ENCODE measurements at regions not wholly inside any gene's neighbourhood (a gene's known extent, or its start where the extent isn't known, plus 50 kb on each side); places are given as distances from the start of the nearest gene placed in this dataset.

DNA sequence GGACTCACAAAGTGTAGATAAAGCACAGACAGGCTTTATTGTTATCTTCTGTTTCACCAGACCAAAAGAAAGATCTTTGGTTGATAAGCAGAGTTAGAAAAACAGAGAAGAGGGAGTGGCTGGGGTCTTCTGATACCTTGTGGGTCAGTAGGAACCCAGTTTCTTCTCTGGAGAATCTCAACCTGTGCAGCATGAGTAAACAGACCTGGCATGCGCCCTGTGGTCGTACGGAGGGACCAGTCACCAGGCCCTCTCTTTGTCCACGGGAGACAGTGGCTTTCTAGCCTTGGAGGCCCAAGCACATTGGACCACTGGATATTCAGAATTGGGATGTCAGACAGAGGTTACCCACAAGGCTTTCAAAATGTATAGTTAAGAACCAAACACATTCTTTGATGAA is 418.9 kb upstream of the FANCL start:
- no peak overlapping the region for H3K4me3 Mint-ChIP-seq
- CTCF ChIA-PET: interaction anchor here (0.6 kb wide), 1 partner anchor 570 kb away, joined by 3 read pairs; no protein-coding TSS in a partner anchor
- no peak overlapping the region for H3K27ac Mint-ChIP-seq
- DNase-seq: no peak
- no peaks in the 10 kb centered on the region for H3K27me3 Mint-ChIP-seq (ENCODE audit: low read depth)
- H3K36me3 Mint-ChIP-seq (ENCODE audit: low read depth): no peaks in the 10 kb centered on the region
- ATAC-seq: no peak
- no peaks in the 10 kb centered on the region for H3K9me3 Mint-ChIP-seq (ENCODE audit: insufficient read depth)
- POLR2A ChIA-PET: no interaction called here
- no peaks in the 10 kb centered on the region for H3K4me1 Mint-ChIP-seq (ENCODE audit: low read depth)

DNA sequence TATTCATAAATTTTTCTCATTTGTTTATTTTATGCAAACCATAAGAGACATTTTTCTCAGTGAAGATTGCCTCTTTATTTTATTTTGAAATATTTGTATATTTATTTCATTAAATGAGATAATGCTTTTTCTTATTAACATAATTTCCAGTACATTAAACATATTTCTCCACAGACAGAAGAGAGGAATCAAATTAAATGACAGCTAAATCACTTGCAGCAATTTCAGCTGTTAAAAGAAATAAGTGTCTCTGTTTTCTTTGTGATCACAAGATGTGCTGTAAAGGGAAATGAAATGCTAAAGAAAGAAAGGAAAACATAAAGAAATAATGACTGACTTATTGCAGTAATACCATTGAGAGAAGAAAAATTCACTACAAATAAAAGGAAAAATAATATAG is 414.0 kb upstream of the FANCL start:
- Mint-ChIP-seq H3K4me3 (no peak overlapping the region), H3K27ac (no peak overlapping the region), H3K9me3 (ENCODE audit: insufficient read depth) (no peaks in the 10 kb centered on the region), H3K4me1 (ENCODE audit: low read depth) (no peaks in the 10 kb centered on the region), H3K27me3 (ENCODE audit: low read depth) (peaks cover 2% of the 10 kb centered on the region), H3K36me3 (ENCODE audit: low read depth) (no peaks in the 10 kb centered on the region)
- CTCF ChIA-PET: no interaction called here
- POLR2A ChIA-PET: no interaction called here
- ATAC-seq (no peak), DNase-seq (no peak)

DNA sequence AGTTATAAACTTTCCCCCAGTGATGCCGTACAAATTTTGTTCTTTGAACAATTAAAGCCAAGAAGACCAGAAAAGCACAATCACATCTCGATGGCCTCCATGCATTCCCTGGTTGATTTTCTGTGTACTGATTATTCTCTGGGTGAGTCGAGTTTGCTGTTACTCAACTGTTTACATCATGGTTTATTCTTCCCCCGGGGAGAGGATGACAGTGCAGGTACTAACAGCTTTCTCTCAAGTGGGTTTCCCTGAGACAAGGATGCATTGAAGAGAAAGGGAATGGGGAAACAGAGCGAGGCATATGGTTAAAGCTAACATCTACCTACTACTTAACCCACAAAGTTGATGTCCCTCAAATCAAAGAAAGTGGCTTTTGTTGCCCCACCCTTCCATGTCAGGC is 410.8 kb upstream of the FANCL start:
- no peak for DNase-seq
- H3K27me3 Mint-ChIP-seq (ENCODE audit: low read depth): peaks cover 2% of the 10 kb centered on the region
- H3K4me3 Mint-ChIP-seq: no peak overlapping the region
- H3K27ac Mint-ChIP-seq: no peak overlapping the region
- CTCF ChIA-PET: no interaction called here
- no peaks in the 10 kb centered on the region for H3K4me1 Mint-ChIP-seq (ENCODE audit: low read depth)
- ATAC-seq: no peak
- H3K36me3 Mint-ChIP-seq (ENCODE audit: low read depth): no peaks in the 10 kb centered on the region
- no peaks in the 10 kb centered on the region for H3K9me3 Mint-ChIP-seq (ENCODE audit: insufficient read depth)
- POLR2A ChIA-PET: no interaction called here

DNA sequence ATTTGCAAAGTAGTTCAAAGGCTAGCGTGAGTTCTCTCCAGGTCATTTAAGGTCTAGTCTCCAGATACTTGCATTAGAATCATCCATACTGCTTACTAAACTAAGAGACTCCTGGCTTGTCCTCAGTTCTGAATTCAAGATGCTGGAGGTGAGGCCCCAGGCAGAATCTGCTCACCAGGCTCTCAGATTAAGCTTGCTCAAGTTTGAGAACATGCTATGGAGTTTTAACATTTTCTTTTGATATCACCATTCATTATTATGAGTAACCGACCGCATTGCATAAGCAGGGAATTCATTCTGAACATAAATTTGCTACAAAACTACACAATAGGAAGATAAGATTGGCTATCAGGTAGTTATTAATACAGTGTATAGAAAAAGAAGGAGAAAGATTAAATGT is 409.7 kb upstream of the FANCL start:
- no peak overlapping the region for H3K27ac Mint-ChIP-seq
- POLR2A ChIA-PET: no interaction called here
- no peak overlapping the region for H3K4me3 Mint-ChIP-seq

GRCh38 chr2:58649756-58650155 is 408.6 kb upstream of the FANCL start:
- no peaks in the 10 kb centered on the region for H3K4me1 Mint-ChIP-seq (ENCODE audit: low read depth)
- H3K27ac Mint-ChIP-seq: no peak overlapping the region
- no peaks in the 10 kb centered on the region for H3K36me3 Mint-ChIP-seq (ENCODE audit: low read depth)
- H3K27me3 Mint-ChIP-seq (ENCODE audit: low read depth): peaks cover 2% of the 10 kb centered on the region
- ChIA-PET CTCF (no interaction called here), POLR2A (no interaction called here)
- no peak overlapping the region for H3K4me3 Mint-ChIP-seq
- no peak for DNase-seq
- no peak for ATAC-seq
- H3K9me3 Mint-ChIP-seq (ENCODE audit: insufficient read depth): no peaks in the 10 kb centered on the region

More for the DNA sequence above, 409.7 kb upstream of the FANCL start:
- H3K27me3 Mint-ChIP-seq (ENCODE audit: low read depth): peaks cover 2% of the 10 kb centered on the region
- no peaks in the 10 kb centered on the region for H3K4me1 Mint-ChIP-seq (ENCODE audit: low read depth)
- no peaks in the 10 kb centered on the region for H3K36me3 Mint-ChIP-seq (ENCODE audit: low read depth)
- no peak for DNase-seq
- CTCF ChIA-PET: no interaction called here
- ATAC-seq: no peak
- no peaks in the 10 kb centered on the region for H3K9me3 Mint-ChIP-seq (ENCODE audit: insufficient read depth)

DNA sequence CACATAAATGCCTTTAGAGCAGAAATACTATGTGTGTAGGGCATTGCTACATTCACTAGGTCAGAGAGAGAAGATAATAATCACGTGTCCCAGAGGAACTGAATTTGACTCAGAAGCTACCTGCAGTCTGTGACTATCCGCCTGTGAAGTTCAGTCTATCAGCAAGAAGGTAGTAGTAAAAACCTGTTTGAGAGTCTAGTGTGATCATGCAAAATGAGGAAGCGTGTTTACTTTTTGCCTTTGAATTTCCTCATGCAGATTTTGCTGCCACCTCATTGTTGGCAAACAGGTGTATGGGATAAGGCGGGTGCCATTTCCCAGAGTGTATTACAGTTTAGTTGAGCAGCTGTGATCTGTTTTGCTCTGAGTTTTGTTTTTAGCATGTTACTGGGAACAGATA is 403.9 kb upstream of the FANCL start:
- H3K4me3 Mint-ChIP-seq: no peak overlapping the region
- DNase-seq: no peak
- CTCF ChIA-PET: no interaction called here

DNA sequence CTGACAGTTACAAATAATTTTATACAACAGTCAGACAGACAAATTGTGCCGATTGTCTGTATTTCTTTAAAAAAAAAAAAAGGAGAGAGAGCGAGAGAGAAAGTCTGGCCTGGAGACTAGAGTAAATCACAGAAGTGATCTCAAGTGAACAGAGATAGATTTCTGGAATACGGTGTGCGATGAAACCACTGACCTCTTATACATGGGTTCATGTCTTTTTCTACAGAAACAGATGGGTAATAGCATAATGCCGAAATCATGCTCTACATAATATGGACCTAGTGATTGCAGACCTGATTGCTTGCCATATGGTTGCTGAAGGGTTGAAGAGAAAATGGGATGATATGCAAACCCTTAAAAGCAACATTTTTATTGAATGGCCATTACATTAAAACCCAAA is 403.3 kb upstream of the FANCL start:
- CTCF ChIA-PET: no interaction called here
- H3K4me1 Mint-ChIP-seq (ENCODE audit: low read depth): no peaks in the 10 kb centered on the region
- no peak overlapping the region for H3K27ac Mint-ChIP-seq

More for the DNA sequence above, 403.9 kb upstream of the FANCL start:
- no peaks in the 10 kb centered on the region for H3K27me3 Mint-ChIP-seq (ENCODE audit: low read depth)
- H3K27ac Mint-ChIP-seq: no peak overlapping the region
- H3K9me3 Mint-ChIP-seq (ENCODE audit: insufficient read depth): no peaks in the 10 kb centered on the region
- no peaks in the 10 kb centered on the region for H3K4me1 Mint-ChIP-seq (ENCODE audit: low read depth)
- H3K36me3 Mint-ChIP-seq (ENCODE audit: low read depth): no peaks in the 10 kb centered on the region
- POLR2A ChIA-PET: no interaction called here
- ATAC-seq: no peak

DNA sequence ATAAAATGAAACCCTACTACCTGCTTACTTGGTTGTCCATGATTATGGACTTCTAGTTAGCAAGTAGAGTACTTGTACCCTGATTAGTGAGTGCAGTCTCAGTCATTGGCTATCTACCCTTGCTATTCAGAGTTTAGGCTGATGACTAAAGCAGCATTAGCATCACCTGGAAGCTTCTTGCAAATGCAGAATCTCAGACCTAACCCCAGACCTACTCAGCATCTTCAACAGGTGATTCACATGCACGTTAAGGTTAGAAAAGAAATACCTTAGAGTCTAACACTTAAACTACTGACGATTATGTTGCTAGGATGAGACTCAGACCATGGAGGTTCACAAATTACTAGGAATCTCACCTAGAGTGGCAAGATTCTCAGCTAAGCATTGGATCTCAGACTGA is 399.9 kb upstream of the FANCL start:
- POLR2A ChIA-PET: no interaction called here
- Mint-ChIP-seq H3K9me3 (ENCODE audit: insufficient read depth) (no peaks in the 10 kb centered on the region), H3K4me3 (no peak overlapping the region), H3K36me3 (ENCODE audit: low read depth) (no peaks in the 10 kb centered on the region), H3K4me1 (ENCODE audit: low read depth) (no peaks in the 10 kb centered on the region), H3K27ac (no peak overlapping the region), H3K27me3 (ENCODE audit: low read depth) (no peaks in the 10 kb centered on the region)
- no peak for ATAC-seq
- CTCF ChIA-PET: no interaction called here
- no peak for DNase-seq

More for the DNA sequence above, 403.3 kb upstream of the FANCL start:
- POLR2A ChIA-PET: no interaction called here
- Mint-ChIP-seq H3K36me3 (ENCODE audit: low read depth) (no peaks in the 10 kb centered on the region), H3K27me3 (ENCODE audit: low read depth) (no peaks in the 10 kb centered on the region), H3K9me3 (ENCODE audit: insufficient read depth) (no peaks in the 10 kb centered on the region), H3K4me3 (no peak overlapping the region)
- ATAC-seq: no peak
- no peak for DNase-seq

GRCh38 chr2:58640042-58640441 is 398.9 kb upstream of the FANCL start:
- Mint-ChIP-seq H3K4me3 (no peak overlapping the region), H3K9me3 (ENCODE audit: insufficient read depth) (no peaks in the 10 kb centered on the region), H3K27ac (no peak overlapping the region), H3K36me3 (ENCODE audit: low read depth) (no peaks in the 10 kb centered on the region), H3K4me1 (ENCODE audit: low read depth) (no peaks in the 10 kb centered on the region), H3K27me3 (ENCODE audit: low read depth) (no peaks in the 10 kb centered on the region)
- CTCF ChIA-PET: no interaction called here
- ATAC-seq: no peak
- DNase-seq: no peak
- POLR2A ChIA-PET: no interaction called here

DNA sequence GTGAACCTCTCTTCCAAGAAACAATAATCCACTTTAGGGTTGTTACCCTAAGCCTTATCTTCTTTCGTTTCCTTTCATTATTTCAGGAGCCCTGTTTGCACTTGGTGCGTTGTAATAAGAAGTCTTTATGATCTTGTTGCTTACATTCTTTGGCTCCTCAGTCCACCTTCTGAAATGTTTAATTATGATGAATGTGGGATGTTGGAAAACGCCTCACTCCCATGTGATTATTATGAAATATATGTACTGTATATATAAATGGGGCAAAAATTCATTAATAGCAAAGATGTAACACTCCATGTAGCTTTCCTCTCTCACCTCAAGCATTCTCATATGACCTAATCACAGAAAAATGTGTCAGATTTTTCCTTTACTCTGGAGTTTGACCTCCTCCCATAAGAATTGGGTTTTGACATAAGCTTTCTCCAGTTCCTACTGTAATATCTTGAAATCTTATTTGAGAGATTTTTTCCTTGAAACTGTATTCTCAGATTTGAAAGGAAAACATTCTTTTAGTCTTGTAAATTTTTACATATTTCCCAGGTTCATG is 397.2 kb upstream of the FANCL start:
- Mint-ChIP-seq H3K4me1 (ENCODE audit: low read depth) (no peaks in the 10 kb centered on the region), H3K36me3 (ENCODE audit: low read depth) (no peaks in the 10 kb centered on the region), H3K27me3 (ENCODE audit: low read depth) (no peaks in the 10 kb centered on the region), H3K27ac (no peak overlapping the region), H3K4me3 (no peak overlapping the region), H3K9me3 (ENCODE audit: insufficient read depth) (no peaks in the 10 kb centered on the region)
- ATAC-seq (no peak), DNase-seq (no peak)
- POLR2A ChIA-PET: no interaction called here
- CTCF ChIA-PET: no interaction called here

DNA sequence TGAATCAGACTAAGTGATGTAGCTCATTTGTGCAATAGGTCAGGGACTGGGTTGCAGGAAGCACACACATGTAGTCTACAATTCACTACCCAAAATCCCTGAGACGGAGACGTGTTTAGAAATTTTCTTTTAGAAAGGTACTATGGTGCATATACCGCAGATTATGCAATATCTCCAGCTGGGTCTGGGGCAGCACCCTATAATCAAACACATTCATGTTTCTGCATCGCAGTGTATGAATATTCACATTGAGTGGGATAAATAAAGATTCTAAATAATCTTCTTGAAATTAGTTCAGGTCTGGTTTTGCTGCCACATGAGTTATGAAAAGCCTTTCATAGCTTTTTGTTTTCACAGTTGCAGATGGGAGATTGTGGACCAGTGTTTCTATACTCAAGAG is 395.7 kb upstream of the FANCL start:
- Mint-ChIP-seq H3K27ac (no peak overlapping the region), H3K27me3 (ENCODE audit: low read depth) (no peaks in the 10 kb centered on the region), H3K4me1 (ENCODE audit: low read depth) (no peaks in the 10 kb centered on the region), H3K4me3 (no peak overlapping the region), H3K9me3 (ENCODE audit: insufficient read depth) (no peaks in the 10 kb centered on the region), H3K36me3 (ENCODE audit: low read depth) (no peaks in the 10 kb centered on the region)
- ATAC-seq: no peak
- no peak for DNase-seq
- POLR2A ChIA-PET: no interaction called here
- CTCF ChIA-PET: no interaction called here

DNA sequence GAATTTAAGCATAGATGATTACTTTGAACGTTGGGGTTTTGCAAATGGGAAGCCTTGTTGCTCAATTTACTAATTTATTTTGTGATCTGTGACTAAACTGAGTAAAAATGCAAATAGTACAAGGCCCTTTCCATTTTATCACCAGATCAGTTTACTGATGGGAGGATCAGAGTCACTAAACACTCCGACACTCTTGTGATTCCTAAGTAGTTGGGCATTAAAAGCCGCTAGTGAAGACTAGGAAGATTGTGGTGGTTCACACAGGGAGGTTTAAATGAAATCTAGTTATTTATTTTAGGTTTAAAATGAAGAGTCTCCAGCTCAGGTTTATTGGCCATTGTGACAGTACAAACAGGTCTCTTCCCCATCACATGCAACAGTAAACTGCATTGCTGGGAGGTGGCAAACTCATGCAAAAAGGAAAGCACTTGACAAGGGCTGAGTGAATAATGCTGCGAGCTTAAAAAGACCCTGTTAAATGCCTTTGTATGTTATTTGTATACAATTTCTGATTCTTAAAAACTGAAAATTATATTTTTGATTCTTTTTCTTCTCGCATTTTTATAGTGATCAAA is 394.8 kb upstream of the FANCL start:
- no peaks in the 10 kb centered on the region for H3K27me3 Mint-ChIP-seq (ENCODE audit: low read depth)
- DNase-seq (no peak), ATAC-seq (no peak)
- H3K4me3 Mint-ChIP-seq: no peak overlapping the region
- H3K27ac Mint-ChIP-seq: no peak overlapping the region
- no peaks in the 10 kb centered on the region for H3K36me3 Mint-ChIP-seq (ENCODE audit: low read depth)
- ChIA-PET CTCF (no interaction called here), POLR2A (no interaction called here)
- no peaks in the 10 kb centered on the region for H3K4me1 Mint-ChIP-seq (ENCODE audit: low read depth)
- H3K9me3 Mint-ChIP-seq (ENCODE audit: insufficient read depth): no peaks in the 10 kb centered on the region

GRCh38 chr2:58634653-58635370 is 393.7 kb upstream of the FANCL start:
- H3K27me3 Mint-ChIP-seq (ENCODE audit: low read depth): no peaks in the 10 kb centered on the region
- ATAC-seq: no peak

More at GRCh38 chr2:58634653-58635370, 393.7 kb upstream of the FANCL start:
- Mint-ChIP-seq H3K4me3 (no peak overlapping the region), H3K9me3 (ENCODE audit: insufficient read depth) (no peaks in the 10 kb centered on the region), H3K36me3 (ENCODE audit: low read depth) (no peaks in the 10 kb centered on the region), H3K4me1 (ENCODE audit: low read depth) (no peaks in the 10 kb centered on the region), H3K27ac (no peak overlapping the region)
- POLR2A ChIA-PET: no interaction called here
- CTCF ChIA-PET: no interaction called here
- DNase-seq: no peak

Measured in activated CD8-positive, alpha-beta T cell treated with anti-CD3 and anti-CD28 coated beads, Interleukin-2, amount 10 ng/mL, durations not matched to agents 7 days and 5 days (primary cell).